ENCODE measurements at regions not wholly inside any gene's neighbourhood (a gene's known extent, or its start where the extent isn't known, plus 50 kb on each side); places are given as distances from the start of the nearest gene placed in this dataset.

DNA sequence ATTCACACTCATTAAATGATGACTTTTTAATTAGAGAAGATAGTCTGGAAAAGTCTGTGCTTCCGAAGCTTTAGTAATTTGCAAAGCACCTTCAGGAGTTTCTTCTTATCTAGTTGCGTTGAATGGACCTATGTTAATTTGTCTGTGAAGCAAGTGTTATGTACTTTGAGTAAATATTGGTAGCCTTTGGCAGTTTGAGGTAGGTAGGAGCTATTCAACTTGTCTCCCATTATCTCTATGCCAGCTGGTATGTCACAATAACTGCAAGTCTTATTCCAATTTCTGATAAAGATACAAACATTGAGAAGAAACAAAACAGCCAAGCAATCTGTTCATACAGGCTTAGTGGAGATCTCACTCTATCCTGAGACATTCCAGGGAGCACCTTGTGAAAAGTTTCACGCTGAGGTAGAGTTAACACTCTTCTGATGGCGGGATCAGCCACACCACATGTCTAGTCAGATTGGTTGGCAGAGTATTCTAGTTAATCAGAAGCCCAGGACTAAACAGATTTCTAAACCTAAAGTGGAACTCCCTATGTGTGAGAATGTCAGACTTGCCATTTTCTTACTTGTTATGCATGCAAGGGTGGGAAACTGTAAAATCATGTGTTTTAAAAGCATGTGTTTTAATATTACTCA, 219.8 kb upstream of the MANEA start:
- TF ChIP-seq CTCF (IDR thresholded peaks at IDR 0.05), result no peak
- no peak for TF ChIP-seq EP300 (IDR thresholded peaks at IDR 0.05)
- TF ChIP-seq POLR2A (IDR thresholded peaks at IDR 0.05), result no peak
- TF ChIP-seq POLR2AphosphoS5 (IDR thresholded peaks at IDR 0.05), result no peak

Data from suprapubic skin (tissue), 4 donors.